NCI-H460 (cell line): ENCODE measurements at regions not wholly inside any gene's neighbourhood (a gene's known extent, or its start where the extent isn't known, plus 50 kb on each side); places are given as distances from the start of the nearest gene placed in this dataset.

Experiments used
- DNase-seq: peaks from one replicate; pipeline ENCODE4 v3.0.0-alpha.2; 2016; ENCODE audit warnings: low read depth; ENCODE audit errors: extremely low read depth

DNA sequence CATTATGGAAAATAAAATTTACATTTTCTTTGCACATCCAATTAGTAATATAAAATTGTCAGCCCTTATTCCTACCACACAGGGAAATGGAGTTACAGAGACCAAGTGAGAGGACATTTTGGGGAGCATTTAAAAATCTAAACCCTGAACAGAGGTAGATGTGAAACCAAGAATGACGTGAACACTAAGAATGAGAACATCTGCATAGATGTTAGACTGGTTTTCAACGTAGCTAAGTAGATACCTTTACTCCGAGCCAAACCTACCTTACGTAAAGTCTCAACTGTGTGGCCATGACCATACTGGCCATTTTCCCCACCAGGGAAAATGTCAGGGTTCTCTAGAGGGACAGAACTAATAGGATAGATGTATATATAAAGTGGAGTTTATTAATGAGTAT, 51.4 kb upstream of the THBS1 start:
- no peak for DNase-seq

DNA sequence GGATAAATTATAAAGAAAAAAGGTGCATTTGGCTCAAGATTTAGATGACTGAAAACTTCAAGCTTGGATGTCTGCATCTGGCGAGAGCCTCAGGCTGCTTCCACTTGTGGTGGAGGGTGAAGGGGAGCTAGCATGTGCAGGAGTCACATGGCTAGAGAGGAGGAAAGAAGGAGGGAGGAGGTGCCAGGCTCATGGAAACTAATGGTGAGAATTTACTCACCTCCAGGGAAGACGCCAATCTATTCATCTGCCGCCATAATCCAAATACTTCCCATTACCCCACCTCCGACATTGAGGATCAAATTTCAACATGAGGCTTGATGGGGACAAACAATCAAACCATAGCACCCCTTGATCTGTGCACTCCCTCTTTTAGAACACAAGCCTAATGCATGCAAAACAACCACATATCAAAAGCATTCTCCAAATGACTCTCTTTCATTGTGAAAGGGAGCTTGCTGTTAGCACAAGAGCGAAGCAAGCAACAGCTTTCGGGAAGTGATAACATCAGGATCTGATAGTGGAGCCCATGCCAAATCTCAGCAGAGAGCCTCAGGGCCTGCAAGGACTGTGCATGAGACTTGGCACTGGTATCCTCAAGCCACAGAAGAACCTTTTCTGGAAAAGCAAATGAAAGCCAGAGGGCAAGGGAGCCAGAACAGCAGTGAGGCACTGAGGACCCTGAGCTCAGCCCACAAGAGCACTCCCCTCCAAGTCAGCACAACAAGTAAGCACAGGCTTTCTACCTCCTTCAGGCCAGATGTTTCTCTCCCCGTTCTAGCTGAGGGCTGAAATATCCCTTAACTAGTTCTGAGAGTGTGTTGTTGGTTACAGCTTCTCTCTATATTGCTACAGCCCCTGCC, 50.2 kb upstream of the THBS1 start:
- DNase-seq = no peak
